HG03108 (cell line): ENCODE measurements at regions not wholly inside any gene's neighbourhood (a gene's known extent, or its start where the extent isn't known, plus 50 kb on each side); places are given as distances from the start of the nearest gene placed in this dataset.
"Not testable (repeated sequence)": the region's sequence is repeated elsewhere in the genome, so short reads cannot be mapped to it uniquely, and the experiment has no call there.

Experiments
- ATAC-seq: cut with Tn5 transposase; IDR thresholded peaks from one replicate; pipeline ENCODE4 v1.9.1; 2021; ENCODE audit warnings: moderate library complexity; ENCODE audit not compliant: unreplicated experiment

- ATAC-seq = not testable (repeated sequence)
These were observed 51.3 kb upstream of the RIOK2 start for GRCh38 chr5:97234380-97234779.

GRCh38 chr5:97242341-97242740 lies 59.3 kb upstream of the RIOK2 start:
- no peak for ATAC-seq

- no peak for ATAC-seq
These were observed 60.3 kb upstream of the RIOK2 start for GRCh38 chr5:97243353-97243752.

GRCh38 chr5:97245386-97245785 lies 62.3 kb upstream of the RIOK2 start:
- ATAC-seq = no peak

GRCh38 chr5:97250113-97250512 lies 67.1 kb upstream of the RIOK2 start:
- ATAC-seq = no peak

GRCh38 chr5:97266076-97266475 lies 83.0 kb upstream of the RIOK2 start:
- no peak for ATAC-seq

- no peak for ATAC-seq
These were observed 83.5 kb upstream of the RIOK2 start for GRCh38 chr5:97266576-97266975.

GRCh38 chr5:97267767-97268166 lies 84.7 kb upstream of the RIOK2 start:
- ATAC-seq = no peak

- ATAC-seq = no peak
These were observed 93.5 kb upstream of the RIOK2 start for GRCh38 chr5:97276474-97277120.

GRCh38 chr5:97281257-97281656 lies 98.2 kb upstream of the RIOK2 start:
- ATAC-seq = no peak

- ATAC-seq = peak; percentile 92
These were observed 114.1 kb upstream of the RIOK2 start for GRCh38 chr5:97297063-97297703.

GRCh38 chr5:97297704-97298091 lies 114.7 kb upstream of the RIOK2 start:
- no peak for ATAC-seq

GRCh38 chr5:97301181-97301580 lies 118.1 kb upstream of the RIOK2 start:
- ATAC-seq = not testable (repeated sequence)

- no peak for ATAC-seq
These were observed 155.7 kb upstream of the RIOK2 start for GRCh38 chr5:97338729-97339128.

- peak; percentile 93 for ATAC-seq
These were observed 172.7 kb upstream of the RIOK2 start for GRCh38 chr5:97355775-97356174.

GRCh38 chr5:97363577-97363976 lies 180.5 kb upstream of the RIOK2 start:
- no peak for ATAC-seq

GRCh38 chr5:97364731-97365130 lies 181.7 kb upstream of the RIOK2 start:
- no peak for ATAC-seq

GRCh38 chr5:97365163-97365845 lies 182.3 kb upstream of the RIOK2 start:
- ATAC-seq = no peak

- no peak for ATAC-seq
These were observed 182.9 kb upstream of the RIOK2 start for GRCh38 chr5:97365918-97366317.

- no peak for ATAC-seq
These were observed 192.9 kb upstream of the RIOK2 start for GRCh38 chr5:97375959-97376358.

- ATAC-seq = no peak
These were observed 194.5 kb upstream of the RIOK2 start for GRCh38 chr5:97377582-97377981.

- no peak for ATAC-seq
These were observed 200.9 kb upstream of the RIOK2 start for GRCh38 chr5:97383996-97384395.
